ENCODE measurements at regions not wholly inside any gene's neighbourhood (a gene's known extent, or its start where the extent isn't known, plus 50 kb on each side); places are given as distances from the start of the nearest gene placed in this dataset.

DNA sequence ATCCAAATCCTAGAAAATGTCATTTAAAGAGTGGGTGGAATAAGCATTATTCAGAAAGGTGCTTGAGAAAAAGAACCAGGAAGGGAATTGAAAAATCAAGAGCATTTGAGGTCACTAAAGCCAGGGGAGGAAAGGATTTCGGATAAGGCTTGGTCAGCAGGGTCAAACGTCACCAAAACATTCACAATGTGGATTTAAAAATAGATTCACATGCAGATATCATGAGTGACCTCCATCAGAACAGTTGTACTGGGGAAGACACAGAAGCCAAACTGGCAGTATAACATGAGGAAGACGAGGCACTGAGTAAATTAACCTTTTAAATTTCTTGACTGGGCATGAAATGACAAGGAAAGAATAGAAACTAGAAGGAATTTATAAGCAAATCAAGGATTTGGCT is 175.1 kb upstream of the CCDC196 start:
- no peak for TF ChIP-seq POLR2A (IDR thresholded peaks at IDR 0.05; ENCODE audit: low read length)
- TF ChIP-seq GATA1 (IDR thresholded peaks at IDR 0.05; ENCODE audit: low read depth, low read length), result no peak

All from erythroblast (primary cell).